OCI-LY3 (cell line): ENCODE measurements at regions not wholly inside any gene's neighbourhood (a gene's known extent, or its start where the extent isn't known, plus 50 kb on each side); places are given as distances from the start of the nearest gene placed in this dataset.

ENCODE experiments used
- CTCF ChIP-seq: fragments of 200-600, 300-600 bp; sonication (generic); IDR thresholded peaks from 2 replicates; pipeline ENCODE4 v1.5.1; 2014; ENCODE audit warnings: antibody characterized with exemption, low read length, low read depth
- EZH2phosphoT487 ChIP-seq: fragments of 200-600 bp; shearing (Covaris generic); IDR thresholded peaks from 2 replicates; pipeline ENCODE4 v1.6.1; 2018; ENCODE audit warnings: antibody characterized with exemption, mixed run types, low read depth

GRCh38 chr16:54817432-54817831 lies 113.2 kb upstream of the IRX5 start:
- TF ChIP-seq EZH2phosphoT487 (no peak), CTCF (no peak)
